Upper lobe of left lung (tissue), 6 donors: ENCODE measurements at regions not wholly inside any gene's neighbourhood (a gene's known extent, or its start where the extent isn't known, plus 50 kb on each side); places are given as distances from the start of the nearest gene placed in this dataset.

ENCODE experiments used
- ATAC-seq, 2 donors: fragments of 200-7000 bp; cut with Tn5 transposase; one replicate each; pipeline ENCODE4 v1.9.1; 2022; ENCODE audit warnings: mild to moderate bottlenecking in 2 of 2, moderate library complexity in 2 of 2; ENCODE audit not compliant: low FRiP score in 2 of 2
- DNase-seq, 2 donors: peaks; one replicate each; pipeline ENCODE4 v3.0.0-alpha.2; 2019 to 2020
- H3K27ac ChIP-seq, 4 donors: fragments of 200-600 bp; sonication (generic); one replicate each; pipeline ENCODE4 v1.5.1; 2016 to 2019
- H3K27me3 ChIP-seq, 4 donors: fragments of 200-600 bp; sonication (generic); one replicate each; pipeline ENCODE4 v1.5.1; 2017 to 2019
- H3K36me3 ChIP-seq, 4 donors: fragments of 200-600 bp; sonication (generic); one replicate each; pipeline ENCODE4 v1.5.1; 2016 to 2019
- H3K4me1 ChIP-seq, 4 donors: fragments of 200-600 bp; sonication (generic); one replicate each; pipeline ENCODE4 v1.5.1; 2018 to 2019
- H3K4me3 ChIP-seq, 4 donors: fragments of 200-600 bp; sonication (generic); one replicate each; pipeline ENCODE4 v1.5.1; 2017 to 2019; ENCODE audit warnings: mild to moderate bottlenecking in 2 of 4, moderate library complexity in 1 of 4
- H3K9me3 ChIP-seq, 4 donors: fragments of 200-600 bp; sonication (generic); one replicate each; pipeline ENCODE4 v1.5.1; 2018 to 2019
- CTCF ChIP-seq, 6 experiments: fragments of 450-650 bp in 4 of 6; fragments of 200-600 bp in 2 of 6; sonication (generic) in 2 of 6; IDR thresholded peaks; one replicate each; pipeline ENCODE4 v1.5.1; 2016 to 2019; ENCODE audit warnings: antibody characterized with exemption in 6 of 6
- EP300 ChIP-seq, 4 donors: sonication (generic); formaldehyde crosslinking; IDR thresholded peaks; one replicate each; pipeline ENCODE4 v1.5.1; 2017; ENCODE audit warnings: antibody characterized with exemption in 4 of 4, control low read depth in 2 of 4
- POLR2A ChIP-seq, 4 donors: fragments of 450-650 bp; IDR thresholded peaks; one replicate each; pipeline ENCODE4 v1.5.1; 2016 to 2017; ENCODE audit warnings: antibody characterized with exemption in 4 of 4, mild to moderate bottlenecking in 2 of 4
- POLR2AphosphoS5 ChIP-seq, 2 donors: sonication (generic); formaldehyde crosslinking; IDR thresholded peaks; one replicate each; pipeline ENCODE4 v1.5.1; 2017; ENCODE audit warnings: antibody characterized with exemption in 2 of 2
- WGBS, 2 donors: methylation state at CpG; one replicate each; pipeline ENCODE4 v1.1.5; 2017 to 2018; 5-methylcytosine and 5-hydroxymethylcytosine counted together
- donor health status: DM: no; HTN: no; CAD: no; lungs with moderate emphysema.
- donor health status: DM: no; HTN: yes; CAD: no; lungs with severe emphysema.

- H3K9me3 ChIP-seq, result no peaks in the 10 kb centered on the region
- WGBS, 2 donors, result 70 to 77% methylated on average over 4 of the region's 4 CpGs
- TF ChIP-seq EP300 (IDR thresholded peaks at IDR 0.05) (no peak), CTCF (IDR thresholded peaks at IDR 0.05) (no peak), POLR2AphosphoS5 (IDR thresholded peaks at IDR 0.05) (no peak), POLR2A (IDR thresholded peaks at IDR 0.05) (no peak)
- no peaks in the 10 kb centered on the region for H3K36me3 ChIP-seq
- DNase-seq (no peak), ATAC-seq (no peak)
- no peaks in the 10 kb centered on the region for H3K27me3 ChIP-seq
- H3K27ac ChIP-seq, result no peak overlapping the region
- H3K4me3 ChIP-seq, result no peak overlapping the region
- no peaks in the 10 kb centered on the region for H3K4me1 ChIP-seq
Measured at GRCh38 chr16:51967646-51968045, 579.3 kb downstream of the TOX3 start.

- Histone ChIP-seq H3K27ac (no peak overlapping the region), H3K9me3 (no peaks in the 10 kb centered on the region), H3K36me3 (no peaks in the 10 kb centered on the region), H3K27me3 (no peaks in the 10 kb centered on the region), H3K4me1 (no peaks in the 10 kb centered on the region), H3K4me3 (no peak overlapping the region)
- no peak for ATAC-seq
- no peak for DNase-seq
- WGBS, 2 donors, result 78 to 83% methylated on average over 4 of the region's 4 CpGs
- TF ChIP-seq CTCF (IDR thresholded peaks at IDR 0.05) (no peak), EP300 (IDR thresholded peaks at IDR 0.05) (no peak), POLR2A (IDR thresholded peaks at IDR 0.05) (no peak), POLR2AphosphoS5 (IDR thresholded peaks at IDR 0.05) (no peak)
Measured at GRCh38 chr16:51960931-51961330, 586.0 kb downstream of the TOX3 start.

GRCh38 chr16:51953286-51953985 lies 593.5 kb downstream of the TOX3 start:
- TF ChIP-seq POLR2AphosphoS5 (IDR thresholded peaks at IDR 0.05), result no peak
- no peak for TF ChIP-seq POLR2A (IDR thresholded peaks at IDR 0.05)
- TF ChIP-seq EP300 (IDR thresholded peaks at IDR 0.05), result no peak
- no peak for TF ChIP-seq CTCF (IDR thresholded peaks at IDR 0.05)
- ATAC-seq (no peak), DNase-seq (no peak)
- no peaks in the 10 kb centered on the region for H3K36me3 ChIP-seq
- H3K4me1 ChIP-seq, result no peaks in the 10 kb centered on the region
- no peaks in the 10 kb centered on the region for H3K9me3 ChIP-seq
- no peak overlapping the region for H3K27ac ChIP-seq
- WGBS, 2 donors, result 50 to 67% methylated on average over 7 of the region's 7 CpGs
- H3K4me3 ChIP-seq, result no peak overlapping the region
- no peaks in the 10 kb centered on the region for H3K27me3 ChIP-seq

- Histone ChIP-seq H3K9me3 (no peaks in the 10 kb centered on the region), H3K4me3 (no peak overlapping the region), H3K27me3 (no peaks in the 10 kb centered on the region), H3K27ac (no peak overlapping the region), H3K4me1 (no peaks in the 10 kb centered on the region), H3K36me3 (no peaks in the 10 kb centered on the region)
- TF ChIP-seq CTCF (IDR thresholded peaks at IDR 0.05) (no peak), POLR2A (IDR thresholded peaks at IDR 0.05) (no peak), POLR2AphosphoS5 (IDR thresholded peaks at IDR 0.05) (no peak), EP300 (IDR thresholded peaks at IDR 0.05) (no peak)
- ATAC-seq, result no peak
- no peak for DNase-seq
- WGBS, 2 donors, result 93% methylated on average over 3 of the region's 3 CpGs
Measured at GRCh38 chr16:51952500-51952899, 594.4 kb downstream of the TOX3 start.

- Histone ChIP-seq H3K9me3 (no peaks in the 10 kb centered on the region), H3K4me1 (no peaks in the 10 kb centered on the region), H3K36me3 (no peaks in the 10 kb centered on the region), H3K27ac (no peak overlapping the region), H3K27me3 (no peaks in the 10 kb centered on the region), H3K4me3 (no peak overlapping the region)
- TF ChIP-seq POLR2AphosphoS5 (IDR thresholded peaks at IDR 0.05) (no peak), CTCF (IDR thresholded peaks at IDR 0.05) (no peak), EP300 (IDR thresholded peaks at IDR 0.05) (no peak), POLR2A (IDR thresholded peaks at IDR 0.05) (no peak)
- ATAC-seq (no peak), DNase-seq (no peak)
- 67 to 73% methylated on average over 7 of the region's 7 CpGs for WGBS, 2 donors
Measured at GRCh38 chr16:51951668-51952298, 595.2 kb downstream of the TOX3 start.
